Epithelial cell of proximal tubule (primary cell): ENCODE measurements at regions not wholly inside any gene's neighbourhood (a gene's known extent, or its start where the extent isn't known, plus 50 kb on each side); places are given as distances from the start of the nearest gene placed in this dataset.
"Not testable (repeated sequence)": the region's sequence is repeated elsewhere in the genome, so short reads cannot be mapped to it uniquely, and the experiment has no call there.

Experiments
- DNase-seq: peaks from one replicate; pipeline ENCODE4 v3.0.0-alpha.2; 2011; ENCODE audit warnings: low read depth
- H3K4me3 ChIP-seq: 2 replicates; pipeline ENCODE4 v1.5.1; 2011; ENCODE audit warnings: low read depth, mild to moderate bottlenecking, low read length
- CTCF ChIP-seq: conservative IDR thresholded peaks from 2 replicates; pipeline ENCODE4 v1.5.1; 2012; ENCODE audit warnings: low read depth, mild to moderate bottlenecking, low read length

- no peak for TF ChIP-seq CTCF
- no peak for DNase-seq
- H3K4me3 ChIP-seq, result no peak overlapping the region
Measured at GRCh38 chr13:85551012-85551411, 248.2 kb downstream of the SLITRK6 start.

GRCh38 chr13:85549819-85550218, 249.4 kb downstream of the SLITRK6 start:
- no peak for TF ChIP-seq CTCF
- H3K4me3 ChIP-seq, result no peak overlapping the region
- DNase-seq, result no peak

- H3K4me3 ChIP-seq, DNase-seq: not testable (repeated sequence)
Measured at GRCh38 chr13:85548845-85549244, 250.4 kb downstream of the SLITRK6 start.

- H3K4me3 ChIP-seq, result no peak overlapping the region
- no peak for TF ChIP-seq CTCF
- DNase-seq, result no peak
Measured at GRCh38 chr13:85545771-85546170, 253.4 kb downstream of the SLITRK6 start.

- no peak for DNase-seq
- H3K4me3 ChIP-seq, result no peak overlapping the region
- no peak for TF ChIP-seq CTCF
Measured at GRCh38 chr13:85544756-85545155, 254.5 kb downstream of the SLITRK6 start.

GRCh38 chr13:85543144-85543543, 256.1 kb downstream of the SLITRK6 start:
- no peak for DNase-seq
- no peak for TF ChIP-seq CTCF
- no peak overlapping the region for H3K4me3 ChIP-seq

- DNase-seq, result no peak
- no peak overlapping the region for H3K4me3 ChIP-seq
- TF ChIP-seq CTCF, result no peak
Measured at GRCh38 chr13:85541476-85541875, 257.7 kb downstream of the SLITRK6 start.

GRCh38 chr13:85538957-85539356, 260.3 kb downstream of the SLITRK6 start:
- no peak overlapping the region for H3K4me3 ChIP-seq
- DNase-seq, result no peak
- no peak for TF ChIP-seq CTCF
